LNCaP clone FGC (cell line): ENCODE measurements at regions not wholly inside any gene's neighbourhood (a gene's known extent, or its start where the extent isn't known, plus 50 kb on each side); places are given as distances from the start of the nearest gene placed in this dataset.

Source experiments
- DNase-seq: peaks from one replicate; pipeline ENCODE4 v3.0.0-alpha.2; 2011; ENCODE audit warnings: low read depth
- H3K4me3 ChIP-seq: 2 replicates; pipeline ENCODE4 v1.5.1; 2011; ENCODE audit warnings: mild to moderate bottlenecking, low read depth, low read length, control low read depth
- CTCF ChIP-seq: IDR thresholded peaks from 2 replicates; pipeline ENCODE4 v1.5.1; 2012; ENCODE audit warnings: mild to moderate bottlenecking; ENCODE audit not compliant: control insufficient read depth, insufficient read depth; ENCODE audit errors: extremely low read depth

GRCh38 chr18:5064841-5065370, 132.2 kb downstream of the AKAIN1 start:
- DNase-seq = no peak
- no peak overlapping the region for H3K4me3 ChIP-seq
- TF ChIP-seq CTCF = no peak

- no peak overlapping the region for H3K4me3 ChIP-seq
- TF ChIP-seq CTCF = no peak
- no peak for DNase-seq
Measured at GRCh38 chr18:5061785-5062184, 135.3 kb downstream of the AKAIN1 start.

- no peak for TF ChIP-seq CTCF
- no peak for DNase-seq
- no peak overlapping the region for H3K4me3 ChIP-seq
Measured at GRCh38 chr18:5060543-5060942, 136.5 kb downstream of the AKAIN1 start.

- no peak for TF ChIP-seq CTCF
- no peak for DNase-seq
- no peak overlapping the region for H3K4me3 ChIP-seq
Measured at GRCh38 chr18:5059696-5060032, 137.4 kb downstream of the AKAIN1 start.

GRCh38 chr18:5058768-5059695, 138.0 kb downstream of the AKAIN1 start:
- no peak for DNase-seq
- no peak overlapping the region for H3K4me3 ChIP-seq
- no peak for TF ChIP-seq CTCF

- TF ChIP-seq CTCF = peak; percentile 72
- H3K4me3 ChIP-seq = no peak overlapping the region
- no peak for DNase-seq
Measured at GRCh38 chr18:5057386-5058348, 139.4 kb downstream of the AKAIN1 start.
